LNCaP clone FGC (cell line): ENCODE measurements at regions not wholly inside any gene's neighbourhood (a gene's known extent, or its start where the extent isn't known, plus 50 kb on each side); places are given as distances from the start of the nearest gene placed in this dataset.

Experiments used
- DNase-seq: peaks from one replicate; pipeline ENCODE4 v3.0.0-alpha.2; 2011; ENCODE audit warnings: low read depth
- H3K4me3 ChIP-seq: 2 replicates; pipeline ENCODE4 v1.5.1; 2011; ENCODE audit warnings: mild to moderate bottlenecking, low read depth, low read length, control low read depth
- TF ChIP-seq, protein P1 (sequence below): IDR thresholded peaks from 2 replicates; pipeline ENCODE4 v1.5.1; 2012; ENCODE audit warnings: mild to moderate bottlenecking; ENCODE audit not compliant: control insufficient read depth, insufficient read depth; ENCODE audit errors: extremely low read depth

DNA sequence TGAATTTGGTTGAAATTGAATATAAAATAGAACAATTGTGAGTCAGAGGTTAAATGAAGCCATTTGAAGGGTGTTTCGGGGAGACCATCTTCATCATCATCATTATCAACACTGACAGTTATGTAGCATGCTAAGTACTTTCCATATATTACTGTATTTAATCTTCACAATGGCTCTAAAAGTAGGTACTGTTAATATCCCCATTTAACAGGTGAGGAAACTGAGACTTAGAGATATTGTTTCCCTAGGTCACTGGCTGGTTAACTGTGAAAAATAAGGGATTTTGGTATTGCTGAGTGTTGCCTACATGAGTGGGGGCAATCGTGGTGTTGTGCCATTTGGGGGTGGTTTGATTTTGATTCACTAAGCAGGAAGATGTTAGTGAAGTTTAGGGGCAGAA is 100.3 kb downstream of the TBX19 start:
- DNase-seq = no peak
- H3K4me3 ChIP-seq = no peak overlapping the region
- TF ChIP-seq, protein P1, sequence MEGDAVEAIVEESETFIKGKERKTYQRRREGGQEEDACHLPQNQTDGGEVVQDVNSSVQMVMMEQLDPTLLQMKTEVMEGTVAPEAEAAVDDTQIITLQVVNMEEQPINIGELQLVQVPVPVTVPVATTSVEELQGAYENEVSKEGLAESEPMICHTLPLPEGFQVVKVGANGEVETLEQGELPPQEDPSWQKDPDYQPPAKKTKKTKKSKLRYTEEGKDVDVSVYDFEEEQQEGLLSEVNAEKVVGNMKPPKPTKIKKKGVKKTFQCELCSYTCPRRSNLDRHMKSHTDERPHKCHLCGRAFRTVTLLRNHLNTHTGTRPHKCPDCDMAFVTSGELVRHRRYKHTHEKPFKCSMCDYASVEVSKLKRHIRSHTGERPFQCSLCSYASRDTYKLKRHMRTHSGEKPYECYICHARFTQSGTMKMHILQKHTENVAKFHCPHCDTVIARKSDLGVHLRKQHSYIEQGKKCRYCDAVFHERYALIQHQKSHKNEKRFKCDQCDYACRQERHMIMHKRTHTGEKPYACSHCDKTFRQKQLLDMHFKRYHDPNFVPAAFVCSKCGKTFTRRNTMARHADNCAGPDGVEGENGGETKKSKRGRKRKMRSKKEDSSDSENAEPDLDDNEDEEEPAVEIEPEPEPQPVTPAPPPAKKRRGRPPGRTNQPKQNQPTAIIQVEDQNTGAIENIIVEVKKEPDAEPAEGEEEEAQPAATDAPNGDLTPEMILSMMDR = no peak

DNA sequence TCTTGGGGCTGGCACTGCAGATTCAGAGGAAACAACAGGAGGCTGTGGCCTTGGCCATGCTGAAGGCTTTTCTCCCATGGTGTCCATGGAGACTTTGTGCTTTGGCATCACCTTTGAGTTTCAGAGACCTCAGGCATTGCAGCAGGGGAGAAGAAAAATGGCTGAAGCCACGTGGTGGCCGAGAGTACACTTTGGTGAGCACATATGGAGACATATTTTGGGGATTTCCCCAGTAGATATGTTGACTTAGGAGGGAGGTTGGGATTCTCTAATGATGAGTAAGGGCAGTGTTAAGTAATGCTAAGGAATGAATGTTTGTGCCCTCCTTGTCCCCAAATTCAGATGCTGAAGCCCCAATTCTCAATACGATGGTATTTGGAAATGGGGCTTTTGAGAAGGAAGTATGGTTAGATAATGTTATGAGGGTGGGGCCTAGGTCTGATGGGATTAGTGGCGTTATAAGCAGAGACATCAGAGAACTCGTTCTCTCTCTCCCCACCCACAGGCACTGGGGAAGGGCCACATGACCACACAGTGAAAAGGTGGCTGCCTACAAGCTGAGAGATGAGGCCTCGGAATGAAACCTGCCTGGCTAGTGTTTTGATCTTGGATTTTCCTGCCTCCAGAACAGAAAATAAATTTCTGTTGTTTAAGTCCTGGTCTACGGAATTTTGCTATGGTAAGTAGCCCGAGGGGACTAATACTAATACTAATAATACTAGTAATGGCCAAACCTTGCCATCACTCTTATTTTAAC is 98.6 kb downstream of the TBX19 start:
- no peak overlapping the region for H3K4me3 ChIP-seq
- no peak for DNase-seq
- TF ChIP-seq, protein P1 = no peak

DNA sequence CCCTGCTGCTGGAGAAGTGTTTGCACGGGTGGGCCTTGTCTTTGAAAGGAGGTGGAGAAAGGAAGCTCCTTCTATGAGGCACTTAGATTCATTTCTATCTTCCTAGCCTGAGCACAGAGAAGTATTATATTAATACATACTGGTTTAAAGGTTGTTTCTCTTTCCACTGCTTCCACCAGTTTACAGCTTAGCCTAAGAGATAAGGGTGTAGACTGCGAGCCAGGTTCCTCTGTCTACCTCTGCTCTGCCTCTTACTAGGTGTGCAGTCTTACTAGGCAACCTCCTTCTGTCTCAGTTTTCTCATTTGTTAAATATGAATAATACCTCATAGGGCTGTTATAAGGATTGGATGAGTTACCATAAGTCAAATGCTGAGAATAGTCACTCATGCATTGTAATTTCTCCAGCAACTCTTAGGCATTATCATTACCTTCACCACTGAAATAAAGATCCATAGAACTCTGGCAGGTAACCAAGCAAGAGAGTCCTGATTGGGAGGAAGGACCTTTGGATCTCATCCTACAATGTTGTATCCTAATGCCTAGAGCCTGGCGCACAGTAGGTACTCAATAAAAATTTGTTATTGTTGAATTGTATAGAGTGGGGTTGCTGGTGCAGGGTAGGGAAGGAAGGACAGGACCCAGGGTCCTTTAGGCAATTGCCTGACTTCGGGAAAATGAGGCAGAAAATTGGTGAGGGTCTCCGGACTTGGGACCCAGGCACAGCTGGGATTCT is 95.1 kb downstream of the TBX19 start:
- no peak for DNase-seq
- TF ChIP-seq, protein P1 = no peak
- H3K4me3 ChIP-seq = no peak overlapping the region

DNA sequence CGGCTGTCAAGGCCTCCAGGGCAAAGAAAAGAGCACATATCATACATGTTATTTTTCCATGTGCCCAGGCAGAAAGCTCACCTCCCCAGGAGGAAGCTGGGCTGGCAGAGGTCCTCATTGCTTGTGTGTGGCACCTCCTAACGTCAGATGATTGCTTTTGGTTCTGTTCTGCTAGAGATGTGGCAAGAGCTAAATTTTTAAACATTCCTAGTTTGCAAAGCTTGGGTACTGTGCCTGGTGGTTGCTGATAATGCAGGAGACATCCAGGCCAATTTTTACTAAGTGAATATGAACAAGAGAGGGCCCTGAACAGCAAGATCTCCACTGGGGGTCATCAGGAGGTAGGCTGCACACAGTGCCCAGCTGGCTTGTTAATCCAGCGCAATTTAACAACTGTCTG is 93.9 kb downstream of the TBX19 start:
- H3K4me3 ChIP-seq = no peak overlapping the region
- DNase-seq = no peak
- TF ChIP-seq, protein P1 = no peak

DNA sequence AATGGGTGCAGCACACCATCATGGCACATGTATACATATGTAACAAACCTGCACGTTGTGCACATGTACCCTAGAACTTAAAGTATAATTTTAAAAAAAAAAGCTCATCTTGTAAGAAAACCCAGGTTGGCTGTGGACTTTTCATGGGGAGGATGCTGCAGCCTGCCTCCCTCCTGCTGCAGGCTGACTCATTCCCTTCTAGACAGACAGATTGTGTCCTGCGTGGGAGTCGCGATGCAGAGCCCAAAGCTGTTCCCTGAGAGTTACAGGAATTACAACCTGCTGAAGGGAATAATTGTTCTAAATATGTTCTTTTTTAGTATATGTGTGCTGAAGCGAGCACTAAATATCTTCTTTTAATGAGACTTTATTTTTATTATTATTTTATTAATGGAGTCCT is 93.2 kb downstream of the TBX19 start:
- TF ChIP-seq, protein P1 = no peak
- no peak for DNase-seq
- no peak overlapping the region for H3K4me3 ChIP-seq

DNA sequence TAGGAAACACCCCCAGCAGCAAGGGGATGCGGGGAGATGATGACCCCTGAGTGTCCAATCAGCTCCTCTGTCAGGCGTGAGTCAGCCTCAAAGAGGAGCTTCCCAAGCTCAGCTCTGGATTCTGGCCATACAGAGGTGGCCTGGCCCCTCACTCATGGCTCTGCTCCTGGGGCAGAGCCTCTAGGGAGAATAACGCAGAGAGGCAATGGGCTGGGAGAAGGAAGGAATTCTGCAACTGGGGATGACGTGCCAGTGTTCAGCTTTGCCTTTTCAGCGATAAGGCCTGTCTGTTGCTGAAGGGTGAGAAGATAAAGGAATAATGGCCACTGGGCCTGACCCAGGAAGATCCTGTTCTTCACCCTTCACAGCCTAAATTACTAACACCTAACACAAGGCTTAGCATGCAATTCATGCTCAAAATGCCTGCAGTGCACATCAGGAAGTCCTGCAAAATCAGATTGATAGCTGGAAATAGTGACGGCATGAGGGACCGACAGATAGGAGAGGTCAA is 92.2 kb downstream of the TBX19 start:
- TF ChIP-seq, protein P1 = no peak
- DNase-seq = no peak
- no peak overlapping the region for H3K4me3 ChIP-seq
